HG03060 (cell line): ENCODE measurements at regions not wholly inside any gene's neighbourhood (a gene's known extent, or its start where the extent isn't known, plus 50 kb on each side); places are given as distances from the start of the nearest gene placed in this dataset.

ENCODE experiments used
- ATAC-seq: cut with Tn5 transposase; IDR thresholded peaks from one replicate; pipeline ENCODE4 v1.9.1; 2021; ENCODE audit warnings: low read depth, moderate number of reproducible peaks; ENCODE audit not compliant: unreplicated experiment

DNA sequence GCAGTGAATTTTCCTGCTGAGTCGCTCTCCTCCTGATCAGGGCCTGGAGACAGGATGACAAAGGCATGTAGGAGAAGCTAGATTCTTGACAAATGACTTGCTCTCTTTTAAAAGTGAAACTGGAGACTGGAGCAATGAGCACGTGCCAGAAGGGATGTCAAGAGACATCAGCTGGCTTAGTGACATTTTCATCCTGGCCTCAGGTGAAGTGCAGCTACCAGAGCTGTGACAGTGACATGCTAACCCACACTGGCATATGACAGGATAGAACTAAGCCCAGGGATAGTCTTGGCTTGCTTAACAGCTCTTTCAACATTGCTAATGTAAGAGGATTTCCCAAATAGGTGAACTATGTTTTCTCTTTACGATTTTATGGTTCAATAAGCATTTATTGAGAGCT, 757.5 kb upstream of the DDX18 start:
- ATAC-seq = no peak

DNA sequence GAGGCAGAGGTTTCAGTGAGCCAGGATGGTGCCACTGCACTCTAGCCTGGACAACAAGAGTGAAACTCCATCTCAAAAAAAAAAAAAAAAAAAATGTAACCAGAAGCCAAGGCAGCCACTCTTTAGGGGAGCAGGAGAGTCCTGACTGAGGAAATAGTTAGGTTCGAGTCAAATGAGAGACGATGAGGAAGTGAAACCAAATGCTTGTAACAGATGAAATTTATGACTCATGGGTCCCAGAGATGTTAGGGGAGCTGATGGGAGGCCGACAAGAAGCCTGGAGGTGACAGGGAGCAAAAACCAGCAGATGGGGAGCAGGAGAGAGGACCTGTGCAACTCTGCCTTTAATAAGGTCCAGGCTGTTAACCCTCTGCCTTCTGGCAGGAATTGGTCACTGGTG, 756.1 kb upstream of the DDX18 start:
- ATAC-seq = peak; percentile 97

DNA sequence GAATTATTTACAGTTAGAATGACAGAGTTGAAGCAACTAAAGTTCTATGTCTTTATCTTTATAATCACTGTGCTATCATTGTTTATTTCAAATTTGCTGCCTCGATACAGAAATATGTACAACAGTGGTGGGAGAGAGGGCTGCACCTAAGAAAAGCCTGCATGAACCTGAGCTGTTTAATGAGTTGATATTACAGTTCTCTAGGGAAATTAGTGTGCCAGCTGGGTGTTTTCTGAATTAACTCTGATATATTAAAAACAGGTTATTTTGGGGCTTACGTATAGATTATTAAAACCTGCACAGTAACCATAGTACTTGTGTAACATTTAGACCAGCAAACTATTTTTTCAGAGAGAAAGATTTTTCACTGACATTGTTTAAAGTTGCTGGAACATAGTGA, 750.5 kb upstream of the DDX18 start:
- ATAC-seq = no peak

DNA sequence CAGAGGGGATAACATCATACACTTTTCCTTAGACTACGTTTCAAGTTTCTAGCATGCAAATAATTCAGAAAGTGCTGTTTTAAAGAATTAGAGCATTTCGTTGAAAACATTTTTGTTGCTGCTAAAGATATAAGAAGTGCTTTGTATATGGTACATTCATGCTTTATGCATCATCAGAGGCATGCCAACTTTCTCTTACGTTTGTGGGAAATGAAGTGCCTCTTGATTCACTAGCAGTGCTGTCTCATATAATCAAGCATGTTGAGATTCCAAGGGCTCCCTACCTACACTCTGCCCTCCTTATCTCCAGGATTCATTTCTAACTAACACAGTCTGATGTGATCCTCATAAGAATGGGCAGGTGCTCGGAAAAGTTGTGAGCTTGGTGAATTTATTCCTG, 748.6 kb upstream of the DDX18 start:
- no peak for ATAC-seq

DNA sequence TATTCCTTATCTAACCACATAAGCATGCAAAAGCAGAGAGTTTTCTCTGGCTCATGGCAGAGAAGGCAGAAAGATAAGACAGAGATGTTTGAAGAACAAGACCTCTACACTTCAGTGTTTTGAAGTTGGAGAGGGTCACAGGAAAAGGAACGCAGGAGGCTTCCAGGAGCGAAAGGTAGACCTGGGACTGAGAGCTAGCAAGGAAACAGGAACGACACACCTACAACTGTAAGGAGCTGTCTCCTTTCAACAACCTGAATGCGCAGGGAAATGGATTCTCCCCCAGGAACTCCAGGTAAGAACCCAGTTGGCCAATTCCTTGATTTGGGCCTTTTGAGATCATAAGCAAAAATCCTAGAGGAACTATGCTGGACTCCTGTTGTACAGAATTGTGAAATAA, 746.6 kb upstream of the DDX18 start:
- ATAC-seq = no peak

DNA sequence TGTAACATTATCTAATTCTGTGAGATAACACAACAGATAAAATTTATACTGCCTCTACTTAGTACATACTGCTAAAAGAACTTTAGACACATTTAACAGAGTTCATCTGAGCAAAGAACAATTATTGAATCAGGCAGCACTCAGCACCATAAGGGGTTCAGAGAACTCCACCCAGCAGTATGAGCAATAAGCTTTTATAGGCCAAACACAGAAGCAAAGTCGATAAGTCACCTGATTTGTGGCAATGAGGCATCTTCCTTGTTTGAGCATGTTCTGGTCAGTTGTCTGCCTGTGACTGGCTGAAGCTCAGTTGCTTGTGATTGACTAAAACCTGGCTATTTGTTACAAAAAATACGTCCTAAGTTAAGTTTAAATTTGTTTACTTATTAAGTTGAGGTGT, 746.1 kb upstream of the DDX18 start:
- ATAC-seq = no peak

DNA sequence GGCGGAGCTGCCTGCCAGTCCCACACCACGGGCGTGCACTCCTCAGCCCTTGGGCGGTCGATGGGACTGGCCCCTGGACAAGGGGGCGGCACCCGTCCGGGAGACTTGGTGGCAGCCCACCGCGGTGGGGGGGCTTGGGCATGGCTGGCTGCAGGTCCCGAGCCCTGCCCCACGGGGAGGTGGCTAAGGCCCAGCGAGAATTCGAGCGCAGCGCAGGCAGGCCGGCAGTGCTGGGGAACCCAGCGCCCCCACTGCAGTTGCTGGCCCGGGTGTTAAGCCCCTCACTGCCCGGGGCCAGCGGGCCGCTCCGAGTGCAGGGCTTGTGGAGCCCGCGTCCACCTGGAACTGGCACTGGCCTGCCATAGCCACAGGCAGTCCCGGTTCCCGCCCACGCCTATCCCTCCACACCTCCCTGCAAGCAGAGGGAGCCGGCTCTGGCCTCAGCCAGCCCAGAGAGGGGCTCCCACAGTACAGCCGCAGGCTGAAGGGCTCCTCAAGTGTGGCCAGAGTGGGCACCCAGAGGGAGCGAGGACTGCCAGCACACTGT, 742.9 kb upstream of the DDX18 start:
- no peak for ATAC-seq

DNA sequence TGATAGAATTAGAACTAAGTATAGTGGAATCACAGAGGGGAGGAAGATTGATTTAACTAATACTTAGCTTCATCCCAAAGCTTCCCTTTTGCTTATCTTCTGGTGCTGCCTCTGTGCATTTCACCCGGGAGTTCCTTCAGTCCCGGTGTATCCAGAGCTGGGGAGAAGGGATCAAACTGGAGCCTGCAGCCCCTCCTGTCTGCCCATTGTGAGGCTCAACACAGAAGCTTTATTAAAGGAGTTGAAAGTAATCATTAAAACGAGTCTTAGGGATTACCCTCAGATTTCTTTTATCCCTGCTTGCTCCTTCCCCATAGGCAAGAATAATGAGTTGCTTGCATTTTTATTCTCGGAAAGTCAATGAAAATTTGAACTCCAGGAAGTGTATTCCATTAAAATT, 739.7 kb upstream of the DDX18 start:
- ATAC-seq = no peak

DNA sequence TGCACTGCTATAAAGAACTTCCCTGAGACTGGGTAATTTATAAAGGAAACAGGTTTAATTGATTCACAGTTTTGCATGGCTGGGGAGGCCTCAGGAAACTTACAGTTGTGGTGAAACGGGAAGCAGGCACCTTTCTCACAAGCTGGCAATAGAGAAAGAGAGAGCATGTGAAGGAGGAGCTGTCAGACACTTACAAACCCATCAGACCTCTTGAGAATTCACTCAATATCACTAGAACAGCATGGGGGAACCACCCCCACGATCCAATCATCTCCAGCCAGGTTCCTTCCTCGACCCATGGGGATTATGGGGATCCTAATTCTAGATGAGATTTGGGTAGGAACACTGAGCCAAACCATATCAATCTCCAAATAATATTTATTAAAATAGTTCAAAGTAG, 729.2 kb upstream of the DDX18 start:
- no peak for ATAC-seq

DNA sequence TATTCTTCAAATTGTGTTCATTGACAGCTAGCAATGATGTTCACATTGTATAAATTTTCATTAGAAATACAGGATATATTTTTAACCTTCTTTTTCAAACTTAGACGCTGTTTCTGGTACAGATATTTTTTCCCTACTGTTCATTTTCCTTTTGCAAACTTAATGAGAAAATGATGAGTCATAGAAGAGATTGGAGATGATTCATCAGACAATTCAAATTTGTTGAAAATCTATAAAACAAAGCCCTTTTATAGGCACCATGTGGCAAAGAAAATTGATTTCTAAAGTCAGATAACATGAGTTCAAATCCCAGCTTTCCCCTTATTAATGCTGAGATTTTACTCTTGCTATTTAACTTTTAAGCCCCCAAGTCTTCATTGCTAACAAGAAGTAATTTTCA, 728.8 kb upstream of the DDX18 start:
- no peak for ATAC-seq

DNA sequence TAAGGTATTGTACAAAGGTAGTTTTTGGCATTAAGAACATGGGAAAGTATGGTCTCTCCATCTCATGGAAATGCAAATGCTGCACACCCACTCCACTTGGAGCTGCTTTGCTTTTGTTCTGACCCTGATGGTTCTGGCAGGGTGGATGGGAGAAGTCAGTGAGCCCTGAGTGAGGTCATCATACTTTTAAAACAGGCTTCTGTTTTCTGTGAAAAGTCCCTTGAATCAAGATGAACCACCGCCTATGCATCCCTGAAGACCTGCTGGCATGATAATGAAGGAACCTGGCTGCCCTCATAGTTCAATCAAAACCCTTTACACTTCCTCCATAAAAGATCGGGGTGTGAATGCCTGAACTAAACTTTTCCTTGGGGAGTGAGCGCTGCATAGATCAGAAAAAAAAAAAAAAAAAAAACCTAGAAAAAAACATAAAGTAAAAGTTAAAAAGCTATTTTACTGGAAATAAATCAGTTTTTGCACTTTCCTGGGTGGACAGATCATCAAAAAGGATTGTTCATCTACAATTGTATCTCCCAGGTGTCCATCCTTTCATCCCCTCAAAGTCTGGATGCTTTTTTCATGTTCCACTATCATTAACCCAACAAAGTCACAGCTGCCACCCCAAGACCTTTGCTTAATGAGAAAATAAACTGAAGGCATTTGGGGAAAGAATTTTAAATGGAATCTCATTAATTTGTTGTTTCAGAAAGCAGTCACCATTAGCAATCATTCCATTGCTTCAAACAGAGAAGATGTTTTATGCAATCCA, 728.1 kb upstream of the DDX18 start:
- ATAC-seq = no peak

DNA sequence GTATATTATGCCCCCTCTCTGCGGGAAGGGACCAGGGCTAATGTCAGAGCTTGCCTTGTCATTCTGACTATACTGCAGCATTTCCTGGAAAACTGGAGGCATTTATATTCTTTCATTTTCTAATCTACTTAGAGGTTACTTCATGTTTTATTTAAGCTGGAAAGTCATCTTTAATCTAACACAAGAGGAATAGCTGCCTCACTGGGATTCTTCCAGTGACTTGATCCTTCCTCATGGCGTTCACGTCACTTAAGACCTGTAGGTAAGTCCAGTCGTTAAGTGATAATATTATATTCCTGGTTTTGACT, 727.6 kb upstream of the DDX18 start:
- ATAC-seq = no peak

DNA sequence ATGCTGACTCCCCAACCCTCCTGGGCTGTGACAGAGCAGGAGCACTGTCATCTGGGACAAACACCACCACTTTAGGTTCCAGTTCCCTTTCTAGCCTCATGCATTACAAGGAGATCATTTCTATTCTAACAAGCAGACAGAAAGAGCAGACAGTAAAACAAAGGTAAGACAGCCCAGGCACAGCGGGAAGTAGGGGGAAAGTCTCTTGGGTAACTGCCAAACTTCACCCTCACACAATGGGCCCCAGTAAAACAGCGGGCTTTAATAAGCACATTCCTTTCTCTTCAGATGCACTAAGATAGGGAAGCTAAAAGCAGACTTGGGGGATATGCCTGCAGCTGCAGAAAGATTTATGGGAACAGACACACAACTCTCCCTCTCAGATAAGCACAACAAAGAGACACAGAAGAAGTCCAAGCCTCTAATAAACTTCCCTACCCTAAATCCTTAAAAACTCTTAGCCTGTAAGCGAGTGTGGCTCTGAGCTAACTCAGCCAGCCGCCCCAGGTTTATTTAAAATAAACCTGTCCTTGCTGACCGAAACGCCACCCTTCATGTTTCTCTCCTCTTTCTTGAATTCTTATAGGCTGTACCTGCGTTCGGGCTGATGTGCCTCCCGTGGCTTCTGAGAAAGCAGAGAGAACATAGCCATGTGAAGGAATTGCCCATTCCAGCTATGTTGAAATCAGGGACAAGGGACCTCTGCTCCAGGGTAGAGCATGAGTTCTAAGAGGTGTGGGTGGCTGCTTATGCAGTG, 726.8 kb upstream of the DDX18 start:
- ATAC-seq = no peak

DNA sequence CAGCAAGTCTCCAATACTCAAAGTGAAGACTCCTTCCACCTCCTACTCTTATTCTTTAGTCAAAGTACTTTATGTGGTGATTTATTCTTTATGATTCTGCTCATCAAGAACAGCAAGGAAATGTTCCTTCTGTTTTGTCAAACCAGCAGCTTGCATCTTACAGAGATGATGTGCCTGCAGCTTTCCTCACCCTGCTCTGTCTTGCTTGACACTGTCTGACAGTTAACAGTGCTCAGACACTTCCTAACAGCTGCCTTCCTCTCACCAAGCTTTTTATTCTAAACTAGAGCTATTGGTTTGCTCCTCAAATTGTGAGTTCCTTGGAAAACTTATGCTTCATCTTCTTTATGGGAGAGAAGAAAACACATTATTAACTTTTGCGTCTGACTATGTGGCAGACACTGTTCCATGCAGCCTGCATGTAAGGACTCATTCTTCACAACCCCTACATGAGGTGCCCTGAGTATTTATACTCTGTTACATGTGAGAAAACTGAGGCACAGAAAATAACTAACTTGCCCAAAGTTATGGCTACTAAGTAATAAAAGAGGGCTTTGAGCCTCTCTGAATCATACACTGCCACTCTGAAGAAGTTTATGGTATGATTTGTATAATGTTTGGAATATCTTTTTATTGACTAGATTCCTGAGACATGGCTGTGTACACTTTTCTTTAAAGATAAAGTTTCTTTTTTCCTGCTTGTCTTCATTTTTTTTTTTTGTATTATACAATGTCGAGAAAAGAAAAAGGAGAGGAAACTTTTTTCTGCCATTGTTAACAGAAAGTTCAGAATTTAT, 723.3 kb upstream of the DDX18 start:
- ATAC-seq = no peak

DNA sequence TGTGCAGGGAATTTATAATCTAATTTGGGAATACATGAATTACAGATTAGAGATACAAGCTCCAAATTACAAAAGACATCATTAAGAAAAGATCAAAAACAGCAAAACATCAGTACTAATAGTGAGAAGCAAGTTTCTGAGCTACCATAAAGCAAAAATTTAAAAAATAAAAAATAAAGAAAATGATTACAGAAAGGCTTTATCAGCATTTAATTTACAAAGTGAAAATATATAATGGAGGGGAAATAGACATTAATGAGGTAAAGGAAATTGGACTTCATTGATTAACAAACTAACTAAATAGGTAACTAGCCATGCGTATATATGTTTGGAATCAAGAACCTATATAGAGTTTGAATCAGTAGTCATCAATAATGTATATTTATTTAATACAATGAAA, 712.9 kb upstream of the DDX18 start:
- ATAC-seq = no peak

DNA sequence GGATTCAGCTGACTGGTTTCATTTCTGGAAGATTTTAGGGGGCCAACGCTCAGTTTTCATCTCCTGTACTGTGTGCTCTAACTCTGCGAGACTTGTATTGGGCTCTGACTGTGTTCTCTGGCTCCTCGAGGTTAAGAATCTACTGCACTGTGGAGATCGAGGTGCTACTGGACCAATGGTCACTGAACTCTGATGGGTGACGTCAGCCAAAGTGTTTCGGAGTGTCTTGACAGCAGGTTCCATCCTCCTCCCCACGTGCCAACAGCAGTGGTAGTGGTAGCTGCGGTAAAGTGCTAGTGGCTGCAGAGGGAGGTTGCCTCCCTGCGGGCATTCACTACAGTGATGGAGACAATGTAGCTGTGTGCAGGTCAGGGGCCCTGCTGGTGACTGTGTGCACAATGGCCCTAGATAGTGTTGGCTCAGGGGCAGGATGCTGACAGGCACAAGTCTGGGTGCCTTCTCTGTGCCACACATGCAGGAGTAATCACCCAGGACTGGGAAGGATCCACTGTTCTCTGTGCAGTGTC, 705.7 kb upstream of the DDX18 start:
- ATAC-seq = no peak

DNA sequence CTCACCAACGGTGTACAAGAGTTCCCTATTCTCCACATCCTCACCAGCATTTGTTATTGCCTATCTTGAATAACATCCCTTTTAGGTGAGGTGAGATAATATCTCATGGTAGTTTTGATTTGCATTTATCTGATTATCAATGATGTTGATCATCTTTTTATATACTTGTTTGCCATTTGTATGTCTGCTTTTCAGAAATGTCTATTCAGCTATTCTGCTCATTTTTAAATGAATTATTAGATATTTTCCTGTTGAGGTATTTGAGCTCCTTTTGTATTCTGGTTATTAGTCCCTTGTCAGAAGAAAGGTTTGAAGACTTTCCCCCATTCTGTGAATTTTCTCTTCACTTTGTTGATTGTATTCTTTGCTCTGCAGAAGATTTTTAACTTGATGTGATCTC, 695.5 kb upstream of the DDX18 start:
- no peak for ATAC-seq

DNA sequence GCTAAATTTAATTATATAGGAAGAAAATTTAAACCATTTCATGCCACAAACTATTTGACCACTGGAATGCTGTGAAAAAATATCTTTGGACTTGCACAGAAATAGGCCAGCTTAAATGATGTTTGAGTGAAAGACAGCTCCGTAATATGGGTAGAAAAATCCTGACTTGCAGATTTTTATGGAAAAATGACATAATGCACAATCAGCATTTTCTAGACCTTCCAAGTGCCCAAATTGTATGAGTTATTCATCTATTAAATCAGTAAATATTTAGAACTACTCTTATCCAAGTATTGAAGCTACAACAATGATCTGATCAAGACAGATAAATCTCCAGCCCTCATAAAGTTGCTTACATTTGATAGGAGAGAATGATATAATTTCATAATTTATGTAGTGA, 691.1 kb upstream of the DDX18 start:
- ATAC-seq = no peak

DNA sequence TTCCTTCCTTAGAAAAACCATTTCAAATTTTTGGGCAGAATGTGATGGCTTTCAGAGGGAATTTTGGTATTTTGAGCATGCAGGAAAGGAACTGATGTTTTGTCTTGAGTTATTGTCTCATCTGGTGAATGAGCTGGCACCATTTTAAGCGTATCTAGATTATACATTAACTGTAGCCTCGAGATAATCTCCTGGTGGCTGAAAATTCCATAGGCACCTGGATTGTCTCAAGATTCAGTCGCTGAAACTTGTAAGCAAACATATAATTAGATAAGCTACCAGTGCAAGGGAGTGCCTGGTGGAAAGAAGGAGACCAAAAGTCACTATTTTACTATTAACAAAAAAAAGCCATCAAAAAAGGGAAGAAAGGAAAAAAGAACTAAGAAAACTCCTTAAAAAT, 687.8 kb upstream of the DDX18 start:
- ATAC-seq = no peak

DNA sequence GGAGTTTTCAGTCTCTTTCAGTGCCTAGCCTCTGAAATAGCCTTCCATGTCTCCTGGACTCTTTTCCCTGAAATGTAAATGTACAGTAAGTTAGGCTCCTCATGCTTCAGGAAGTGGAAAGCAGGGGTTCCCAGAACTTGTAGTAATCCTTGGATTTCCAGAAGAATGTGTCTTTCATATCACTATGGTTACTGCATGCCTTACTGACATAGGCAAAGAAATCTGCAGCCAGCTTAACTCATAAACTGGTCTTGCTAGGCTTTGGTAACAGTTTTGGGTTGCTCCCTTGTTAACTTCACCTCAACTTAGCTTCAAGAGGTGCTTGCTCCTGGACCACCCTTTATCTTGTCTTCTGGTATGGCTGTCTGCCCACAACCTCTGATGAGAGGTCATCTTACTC, 686.8 kb upstream of the DDX18 start:
- no peak for ATAC-seq

DNA sequence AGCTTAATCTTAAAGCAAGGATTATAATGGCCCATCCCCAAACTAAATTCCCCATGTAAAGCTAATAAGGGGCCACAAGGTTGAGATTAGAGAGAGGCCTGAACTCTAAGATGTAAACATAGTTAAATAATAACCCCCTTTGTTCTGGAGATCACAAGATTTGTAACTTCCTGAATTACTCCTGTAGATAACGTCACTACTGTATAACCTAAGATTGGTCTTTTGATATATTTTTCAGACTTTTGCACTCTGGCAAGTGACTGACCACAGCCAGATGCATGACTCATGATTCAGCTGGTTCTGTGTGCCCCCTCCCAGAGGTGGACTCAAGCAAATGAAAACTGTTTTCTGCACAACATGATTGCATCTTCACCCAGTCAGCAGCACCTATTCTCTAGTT, 686.0 kb upstream of the DDX18 start:
- ATAC-seq = no peak
